ENCODE measurements at regions not wholly inside any gene's neighbourhood (a gene's known extent, or its start where the extent isn't known, plus 50 kb on each side); places are given as distances from the start of the nearest gene placed in this dataset.

DNA sequence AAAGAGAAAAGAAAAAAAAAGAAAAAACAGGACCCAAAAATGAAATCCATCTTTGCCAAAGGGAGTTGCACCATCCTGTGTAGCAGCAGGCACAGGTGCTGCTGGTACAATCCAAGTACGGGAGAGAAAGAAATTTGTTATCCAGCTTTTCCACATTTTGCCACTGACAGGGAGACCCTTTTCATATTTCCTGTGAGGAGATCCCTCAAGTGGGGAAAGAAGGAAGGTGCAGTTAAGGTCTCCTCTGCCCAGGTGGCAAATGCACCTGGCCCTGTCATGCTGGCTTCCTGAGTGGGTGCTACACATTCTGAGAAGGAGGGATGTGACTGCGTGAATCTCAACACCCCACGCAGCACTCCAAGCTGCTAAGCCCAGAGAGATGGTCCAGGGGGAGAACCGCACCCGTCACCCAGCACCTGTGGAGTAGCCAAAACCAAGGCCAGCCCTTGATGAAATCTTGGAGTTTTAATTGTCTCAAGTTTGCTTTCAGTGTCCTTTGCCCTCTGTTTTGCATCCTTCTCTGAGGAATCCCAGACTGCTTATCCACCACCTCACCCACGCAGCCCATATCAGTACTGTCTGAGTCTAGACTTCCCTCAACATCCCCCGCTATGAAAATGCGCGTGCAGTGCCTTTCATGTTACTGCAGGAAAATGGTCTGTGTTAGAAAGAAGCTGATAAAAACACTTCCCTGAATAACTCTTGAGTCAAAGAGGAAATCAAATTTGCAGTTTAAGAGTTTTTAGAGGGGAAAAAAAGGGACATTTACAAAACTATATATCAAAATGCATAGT is 141.9 kb upstream of the THBS1 start:
- DNase-seq (no peak), ATAC-seq (peak in 3 of 8 donors; percentile 29 to 48 (median 31))
- TF ChIP-seq, protein P1, sequence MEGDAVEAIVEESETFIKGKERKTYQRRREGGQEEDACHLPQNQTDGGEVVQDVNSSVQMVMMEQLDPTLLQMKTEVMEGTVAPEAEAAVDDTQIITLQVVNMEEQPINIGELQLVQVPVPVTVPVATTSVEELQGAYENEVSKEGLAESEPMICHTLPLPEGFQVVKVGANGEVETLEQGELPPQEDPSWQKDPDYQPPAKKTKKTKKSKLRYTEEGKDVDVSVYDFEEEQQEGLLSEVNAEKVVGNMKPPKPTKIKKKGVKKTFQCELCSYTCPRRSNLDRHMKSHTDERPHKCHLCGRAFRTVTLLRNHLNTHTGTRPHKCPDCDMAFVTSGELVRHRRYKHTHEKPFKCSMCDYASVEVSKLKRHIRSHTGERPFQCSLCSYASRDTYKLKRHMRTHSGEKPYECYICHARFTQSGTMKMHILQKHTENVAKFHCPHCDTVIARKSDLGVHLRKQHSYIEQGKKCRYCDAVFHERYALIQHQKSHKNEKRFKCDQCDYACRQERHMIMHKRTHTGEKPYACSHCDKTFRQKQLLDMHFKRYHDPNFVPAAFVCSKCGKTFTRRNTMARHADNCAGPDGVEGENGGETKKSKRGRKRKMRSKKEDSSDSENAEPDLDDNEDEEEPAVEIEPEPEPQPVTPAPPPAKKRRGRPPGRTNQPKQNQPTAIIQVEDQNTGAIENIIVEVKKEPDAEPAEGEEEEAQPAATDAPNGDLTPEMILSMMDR (IDR thresholded peaks at IDR 0.05) = no peak
- 77 to 83% methylated on average over 9 of the region's 9 CpGs for WGBS, 2 donors
- Histone ChIP-seq H3K9me3 (peaks cover 0 to 4% (median 0%) of the 10 kb centered on the region in 11 donors), H3K4me3 (no peak overlapping the region), H3K36me3 (no peaks in the 10 kb centered on the region), H3K4me1 (peaks cover 0 to 40% (median 29%) of the 10 kb centered on the region in 9 donors), H3K27me3 (no peaks in the 10 kb centered on the region), H3K27ac (peak overlapping the region in 9 of 10 donors; percentile 36 to 81 (median 58))
- intact Hi-C loops (cut with DNase I) = loop anchor here in 1 of 10 donors (10.0 kb wide), 1 partner anchor 136 kb away; no protein-coding TSS in a partner anchor

DNA sequence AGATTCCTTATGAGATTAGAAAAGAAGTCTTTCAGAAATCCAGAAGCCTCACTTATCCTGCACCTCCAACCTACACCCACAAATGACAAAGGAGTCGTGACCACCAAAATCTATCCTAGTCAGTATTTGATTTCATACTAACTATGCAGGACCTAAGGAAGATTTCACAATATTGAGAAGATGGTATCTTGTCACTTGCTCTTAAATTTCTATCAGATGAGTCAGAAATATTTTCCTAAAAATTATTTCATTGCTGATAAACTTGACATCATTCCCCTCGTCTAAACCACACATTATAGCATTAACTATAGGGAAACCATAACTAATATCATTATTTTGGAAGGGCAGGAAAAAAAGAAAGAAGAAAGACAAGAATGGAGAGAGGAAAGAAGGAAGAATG is 138.0 kb upstream of the THBS1 start:
- Histone ChIP-seq H3K27me3 (no peaks in the 10 kb centered on the region), H3K27ac (no peak overlapping the region), H3K9me3 (no peaks in the 10 kb centered on the region), H3K36me3 (no peaks in the 10 kb centered on the region), H3K4me1 (peaks cover 0 to 14% (median 9%) of the 10 kb centered on the region in 9 donors), H3K4me3 (no peak overlapping the region)
- DNase-seq (no peak), ATAC-seq (no peak)
- intact Hi-C loops (cut with DNase I) = no loop called here
- TF ChIP-seq, protein P1 (IDR thresholded peaks at IDR 0.05) = no peak
- WGBS, 2 donors = 91% methylated on average over 2 of the region's 2 CpGs

DNA sequence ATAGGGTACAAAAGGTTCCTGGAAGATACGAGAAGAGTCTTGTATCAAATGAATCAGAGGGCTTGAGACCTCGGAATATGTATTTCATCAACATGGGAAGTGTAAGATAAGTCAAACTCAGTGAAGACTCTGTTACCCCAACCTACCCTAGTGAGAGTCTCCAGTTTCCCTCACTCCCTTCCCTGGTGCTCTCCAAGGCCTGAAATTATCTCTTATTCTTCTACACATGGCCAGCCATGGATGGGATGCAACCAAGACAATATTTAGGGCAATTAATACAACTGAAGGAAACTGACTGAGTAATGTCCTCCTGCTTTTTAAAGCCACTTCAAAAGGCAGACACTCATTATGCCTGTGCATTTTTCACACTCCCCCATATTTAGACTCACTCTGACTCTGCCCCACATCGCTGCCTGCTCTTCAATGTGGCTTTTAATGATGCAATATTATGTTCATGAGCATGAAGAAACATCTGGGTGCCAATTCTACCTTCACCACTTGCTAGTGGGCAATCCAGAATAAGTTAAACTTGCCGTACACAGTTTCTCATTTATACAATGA is 137.1 kb upstream of the THBS1 start:
- intact Hi-C loops (cut with DNase I) = no loop called here
- DNase-seq = no peak
- TF ChIP-seq, protein P1 (IDR thresholded peaks at IDR 0.05) = no peak

DNA sequence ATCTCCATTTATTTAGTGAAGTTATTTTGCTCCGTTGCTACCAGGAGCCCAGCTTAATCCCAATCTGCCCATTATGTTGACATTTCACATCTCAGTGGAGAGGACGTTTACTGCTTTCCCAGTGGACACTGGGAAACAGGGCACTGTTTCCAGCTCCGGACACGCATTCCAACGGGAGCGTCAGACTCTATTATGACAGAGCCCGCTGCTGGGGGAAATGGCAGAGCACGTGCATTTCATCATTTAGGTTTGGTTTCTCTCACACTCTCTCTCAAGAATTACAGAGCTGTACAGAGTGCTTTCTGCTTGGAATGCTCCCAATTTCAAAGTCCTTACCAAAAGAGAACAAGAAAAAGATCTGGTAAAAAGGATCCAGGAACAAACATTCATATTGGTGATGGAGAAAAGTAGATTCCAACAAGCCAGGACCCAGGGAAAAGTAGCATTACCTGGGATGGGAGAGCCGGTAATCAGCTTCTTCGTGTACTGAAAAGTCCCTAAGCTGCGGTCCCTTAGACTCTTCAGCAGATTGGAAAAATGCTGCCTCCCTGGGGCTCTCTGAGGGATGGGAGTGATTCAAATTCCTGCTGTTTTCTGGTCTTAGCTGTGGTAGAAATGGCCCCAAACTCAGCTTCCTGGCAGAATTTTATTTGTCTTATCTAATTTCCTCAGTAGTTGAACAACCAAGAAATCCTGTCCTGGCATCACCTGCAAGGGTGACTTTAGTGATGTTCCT is 136.0 kb upstream of the THBS1 start:
- peak overlapping the region in 3 of 10 donors; percentile 6 to 53 (median 12) for H3K27ac ChIP-seq
- no peaks in the 10 kb centered on the region for H3K9me3 ChIP-seq

More for the DNA sequence above, 137.1 kb upstream of the THBS1 start:
- ATAC-seq = no peak
- WGBS, 2 donors = 93 to 98% methylated on average over 4 of the region's 4 CpGs
- no peaks in the 10 kb centered on the region for H3K9me3 ChIP-seq
- no peak overlapping the region for H3K4me3 ChIP-seq
- H3K27me3 ChIP-seq = no peaks in the 10 kb centered on the region
- H3K36me3 ChIP-seq = no peaks in the 10 kb centered on the region
- no peak overlapping the region for H3K27ac ChIP-seq
- H3K4me1 ChIP-seq = peaks cover 0 to 6% (median 4%) of the 10 kb centered on the region in 9 donors

More for the DNA sequence above, 136.0 kb upstream of the THBS1 start:
- Histone ChIP-seq H3K36me3 (no peaks in the 10 kb centered on the region), H3K4me1 (no peaks in the 10 kb centered on the region), H3K27me3 (no peaks in the 10 kb centered on the region), H3K4me3 (no peak overlapping the region)
- TF ChIP-seq, protein P1 (IDR thresholded peaks at IDR 0.05) = peak in 1 of 9 donors; percentile 19
- DNase-seq (no peak), ATAC-seq (peak in 2 of 8 donors; percentile 55 to 85)
- intact Hi-C loops (cut with DNase I) = no loop called here
- WGBS, 2 donors = 69 to 73% methylated on average over 11 of the region's 11 CpGs

Data from heart right ventricle (tissue), 16 donors.